LNCAP (cell line): ENCODE measurements at regions not wholly inside any gene's neighbourhood (a gene's known extent, or its start where the extent isn't known, plus 50 kb on each side); places are given as distances from the start of the nearest gene placed in this dataset.

Experiments used
- CTCF ChIP-seq: fragments of 450-650 bp; IDR thresholded peaks from 2 replicates; pipeline ENCODE4 v1.5.1; 2017; ENCODE audit warnings: mild to moderate bottlenecking

GRCh38 chr7:12093365-12093764 is 117.7 kb upstream of the TMEM106B start:
- no peak for TF ChIP-seq CTCF

- no peak for TF ChIP-seq CTCF
Observed at GRCh38 chr7:12094365-12094921, 116.7 kb upstream of the TMEM106B start.

GRCh38 chr7:12102126-12102525 is 109.0 kb upstream of the TMEM106B start:
- TF ChIP-seq CTCF: no peak

- TF ChIP-seq CTCF: no peak
Observed at GRCh38 chr7:12102527-12102926, 108.6 kb upstream of the TMEM106B start.

GRCh38 chr7:12103948-12104347 is 107.1 kb upstream of the TMEM106B start:
- TF ChIP-seq CTCF: no peak

GRCh38 chr7:12107381-12107780 is 103.7 kb upstream of the TMEM106B start:
- TF ChIP-seq CTCF: no peak

GRCh38 chr7:12107841-12108254 is 103.2 kb upstream of the TMEM106B start:
- TF ChIP-seq CTCF: no peak

GRCh38 chr7:12110425-12110824 is 100.7 kb upstream of the TMEM106B start:
- no peak for TF ChIP-seq CTCF
